Left renal pelvis (tissue), 4 donors: ENCODE measurements at regions not wholly inside any gene's neighbourhood (a gene's known extent, or its start where the extent isn't known, plus 50 kb on each side); places are given as distances from the start of the nearest gene placed in this dataset.

Experiments used
- DNase-seq, 4 donors: peaks; one replicate each; pipeline ENCODE4 v3.0.0-alpha.2; 2013; ENCODE audit warnings: low read depth in 4 of 4, low spot score in 3 of 4

DNA sequence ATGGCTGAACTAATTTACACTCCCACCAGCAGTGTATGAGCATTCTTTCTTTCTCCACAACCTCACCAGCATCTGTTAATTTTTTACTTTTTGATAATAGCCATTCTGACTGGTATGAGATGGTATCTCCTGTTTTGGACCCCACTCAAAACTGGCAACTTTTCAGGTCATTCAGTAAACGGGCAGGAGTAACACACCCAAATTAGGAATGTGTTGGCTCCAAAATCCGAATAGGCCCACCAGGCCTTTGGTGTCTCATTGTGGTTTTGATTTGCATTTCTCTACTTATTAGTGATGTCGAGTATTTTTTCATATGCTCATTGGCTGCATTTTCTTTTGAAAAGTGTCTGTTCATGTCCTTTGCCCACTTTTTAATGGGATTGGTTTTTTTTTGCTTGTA, 517.1 kb downstream of the TMEM232 start:
- DNase-seq = no peak

DNA sequence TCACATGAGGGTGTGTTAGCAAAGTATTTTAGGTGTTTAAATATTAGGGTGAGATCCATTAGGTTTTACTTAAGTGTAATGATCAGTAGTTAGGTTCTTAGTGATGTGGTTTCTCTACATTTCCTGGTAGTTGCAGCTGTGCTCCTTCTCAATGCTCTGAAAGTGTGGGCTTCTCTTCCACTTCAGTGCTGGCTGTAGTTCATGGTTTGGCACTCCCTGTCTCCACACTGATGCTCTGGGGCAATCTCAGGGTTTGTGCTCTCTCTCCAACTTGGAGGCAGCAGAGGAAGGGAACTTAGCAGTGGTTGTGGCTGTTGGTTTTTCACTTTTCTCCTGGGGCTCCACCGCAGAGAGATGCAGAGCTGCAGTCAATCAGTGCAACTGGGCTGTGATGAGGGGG, 507.5 kb downstream of the TMEM232 start:
- no peak for DNase-seq

DNA sequence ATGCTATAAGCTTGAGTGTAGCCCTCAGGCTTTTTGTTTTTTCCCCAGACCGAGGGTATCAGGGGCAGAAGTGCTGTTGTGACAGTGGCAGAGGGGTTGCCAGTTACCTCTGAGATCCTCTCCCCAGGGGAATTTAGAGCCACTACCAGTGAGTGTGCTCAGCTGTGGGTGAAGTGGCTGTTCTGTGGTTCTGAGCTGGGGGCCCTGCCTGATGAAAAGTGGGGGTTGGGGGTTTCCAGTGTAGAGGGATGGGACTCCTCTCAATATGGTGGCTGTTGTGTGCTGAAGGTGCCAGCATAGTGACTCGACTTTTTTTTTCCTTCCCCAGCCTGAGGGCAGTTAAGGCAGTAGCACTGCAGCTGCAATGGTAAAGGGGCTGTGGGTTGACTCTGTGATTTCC, 506.7 kb downstream of the TMEM232 start:
- DNase-seq = no peak

GRCh38 chr5:110221036-110221435, 505.4 kb downstream of the TMEM232 start:
- DNase-seq = no peak

- no peak for DNase-seq
These were observed 502.4 kb downstream of the TMEM232 start for GRCh38 chr5:110224050-110224449.

GRCh38 chr5:110225949-110226348, 500.5 kb downstream of the TMEM232 start:
- no peak for DNase-seq

DNA sequence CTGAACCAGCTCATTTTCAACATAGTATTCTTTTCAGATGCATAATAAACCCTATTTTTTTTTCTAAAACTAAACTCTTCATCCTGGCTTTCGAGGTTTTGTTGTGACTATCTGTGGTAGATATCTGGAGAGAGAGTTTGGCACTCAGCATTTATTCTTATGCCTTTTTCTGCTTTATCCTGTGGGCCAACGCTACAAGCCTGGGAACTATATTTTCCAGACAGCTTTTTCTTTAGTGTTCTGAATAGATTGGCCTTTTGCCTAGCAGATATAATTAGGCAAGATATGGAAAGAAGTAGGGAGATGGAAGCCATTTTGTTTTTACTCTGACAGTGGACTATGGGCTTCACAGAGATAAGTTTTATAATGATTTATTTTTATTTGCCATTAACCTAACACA, 486.7 kb downstream of the TMEM232 start:
- no peak for DNase-seq

DNA sequence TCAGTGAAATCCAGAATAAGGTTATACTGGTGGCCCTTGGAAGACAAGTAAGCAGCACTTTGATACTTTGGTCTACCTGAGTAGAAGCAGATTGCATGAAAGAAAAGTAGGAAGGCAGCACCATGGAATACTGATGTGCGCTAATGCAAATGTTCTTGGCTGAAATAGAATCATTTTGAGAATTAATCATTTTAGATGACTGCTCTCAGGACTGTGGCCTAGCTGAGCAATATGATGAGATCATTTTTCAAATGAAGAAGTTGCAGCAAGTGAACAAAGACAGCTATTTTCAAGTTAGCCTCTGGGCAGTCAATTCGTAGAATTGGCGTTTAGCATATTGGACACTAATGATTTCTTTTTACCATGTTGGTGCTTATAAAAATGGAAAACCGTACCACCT, 483.5 kb downstream of the TMEM232 start:
- no peak for DNase-seq

GRCh38 chr5:110248921-110249320, 477.6 kb downstream of the TMEM232 start:
- no peak for DNase-seq

GRCh38 chr5:110250355-110250754, 476.1 kb downstream of the TMEM232 start:
- DNase-seq = no peak

GRCh38 chr5:110250755-110251154, 475.7 kb downstream of the TMEM232 start:
- no peak for DNase-seq

DNA sequence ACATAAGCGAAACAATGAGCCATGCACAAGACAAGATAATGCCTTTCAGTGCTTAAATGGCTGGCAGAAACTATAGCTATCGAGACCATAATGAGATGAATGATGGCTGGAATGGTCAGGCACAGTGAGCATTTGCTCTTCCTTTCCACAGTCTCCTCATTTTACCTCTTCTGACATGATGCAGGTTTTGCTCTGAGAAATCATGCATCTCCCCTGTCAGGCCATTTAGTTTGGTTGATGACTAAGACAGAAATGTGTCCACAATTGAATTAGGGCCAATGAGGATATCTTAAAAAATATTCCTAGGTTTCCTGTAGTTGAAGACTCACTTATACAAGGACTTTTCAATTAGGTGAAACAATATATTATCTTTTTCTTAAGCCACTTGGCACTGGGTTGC, 475.1 kb downstream of the TMEM232 start:
- no peak for DNase-seq

DNA sequence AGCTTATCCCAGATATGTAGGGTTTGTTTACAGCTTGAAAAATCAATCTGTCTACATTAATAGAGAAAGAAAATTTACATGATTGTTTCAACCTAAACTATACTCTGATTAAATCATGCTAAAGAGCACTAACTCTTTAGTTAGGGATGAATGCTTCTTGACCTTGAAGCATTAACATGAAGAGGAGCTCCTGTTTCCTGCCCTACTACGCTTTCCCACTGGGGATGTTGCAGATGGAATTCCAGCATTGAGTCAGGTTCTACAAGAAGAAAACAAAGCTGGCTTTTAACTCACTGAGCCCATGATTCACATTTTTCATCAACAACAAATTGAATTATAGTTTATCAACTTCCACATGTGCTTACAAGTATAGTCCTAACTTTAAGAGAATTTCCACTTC, 471.3 kb downstream of the TMEM232 start:
- no peak for DNase-seq

- no peak for DNase-seq
These were observed 470.2 kb downstream of the TMEM232 start for GRCh38 chr5:110256298-110256697.

DNA sequence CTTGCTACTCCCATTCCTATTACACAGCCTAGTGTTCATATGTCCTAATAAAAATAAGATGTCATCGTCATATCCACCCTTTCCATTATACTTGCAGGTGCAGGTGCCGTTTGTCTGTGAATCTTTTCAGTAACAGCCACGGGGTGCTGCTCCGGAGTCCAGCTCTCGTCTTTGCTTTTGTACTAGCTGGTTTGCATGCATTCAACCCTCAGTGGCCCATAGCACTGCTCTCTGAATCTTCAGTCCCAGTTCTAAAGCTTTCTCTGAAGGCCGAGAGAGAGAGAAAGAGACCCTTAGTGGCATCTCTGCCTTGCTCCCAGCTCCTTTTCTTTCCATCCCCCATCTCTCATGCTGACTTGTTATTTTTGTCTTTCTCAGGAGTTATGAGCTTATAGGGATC, 468.5 kb downstream of the TMEM232 start:
- no peak for DNase-seq

- no peak for DNase-seq
These were observed 467.8 kb downstream of the TMEM232 start for GRCh38 chr5:110258460-110259216.

- no peak for DNase-seq
These were observed 463.7 kb downstream of the TMEM232 start for GRCh38 chr5:110262749-110263148.

- DNase-seq = no peak
These were observed 461.8 kb downstream of the TMEM232 start for GRCh38 chr5:110264661-110265060.

GRCh38 chr5:110265162-110265561, 461.3 kb downstream of the TMEM232 start:
- DNase-seq = no peak

GRCh38 chr5:110267714-110268113, 458.8 kb downstream of the TMEM232 start:
- no peak for DNase-seq

DNA sequence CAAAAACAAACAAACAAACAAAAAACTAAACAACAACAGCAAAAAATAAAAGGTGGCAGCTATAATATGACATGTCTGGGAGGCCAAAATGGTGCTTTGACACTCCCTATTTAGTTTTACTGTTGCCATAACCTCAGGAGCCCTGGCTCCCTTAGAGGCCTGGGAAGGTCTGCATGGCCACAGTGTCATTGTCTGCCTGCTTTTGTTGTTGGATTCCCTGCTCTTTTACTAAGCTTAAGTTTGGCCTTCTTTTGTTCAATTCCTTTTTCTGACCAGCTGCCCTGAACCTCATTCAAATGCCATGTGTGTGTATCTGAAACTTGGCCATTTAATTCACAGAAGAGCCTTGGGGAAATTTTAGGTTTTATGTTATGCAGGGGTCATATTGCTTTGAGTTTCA, 458.2 kb downstream of the TMEM232 start:
- DNase-seq = no peak

GRCh38 chr5:110268985-110269384, 457.5 kb downstream of the TMEM232 start:
- DNase-seq = no peak
